ENCODE measurements at regions not wholly inside any gene's neighbourhood (a gene's known extent, or its start where the extent isn't known, plus 50 kb on each side); places are given as distances from the start of the nearest gene placed in this dataset.
"Not testable (repeated sequence)": the region's sequence is repeated elsewhere in the genome, so short reads cannot be mapped to it uniquely, and the experiment has no call there.

DNA sequence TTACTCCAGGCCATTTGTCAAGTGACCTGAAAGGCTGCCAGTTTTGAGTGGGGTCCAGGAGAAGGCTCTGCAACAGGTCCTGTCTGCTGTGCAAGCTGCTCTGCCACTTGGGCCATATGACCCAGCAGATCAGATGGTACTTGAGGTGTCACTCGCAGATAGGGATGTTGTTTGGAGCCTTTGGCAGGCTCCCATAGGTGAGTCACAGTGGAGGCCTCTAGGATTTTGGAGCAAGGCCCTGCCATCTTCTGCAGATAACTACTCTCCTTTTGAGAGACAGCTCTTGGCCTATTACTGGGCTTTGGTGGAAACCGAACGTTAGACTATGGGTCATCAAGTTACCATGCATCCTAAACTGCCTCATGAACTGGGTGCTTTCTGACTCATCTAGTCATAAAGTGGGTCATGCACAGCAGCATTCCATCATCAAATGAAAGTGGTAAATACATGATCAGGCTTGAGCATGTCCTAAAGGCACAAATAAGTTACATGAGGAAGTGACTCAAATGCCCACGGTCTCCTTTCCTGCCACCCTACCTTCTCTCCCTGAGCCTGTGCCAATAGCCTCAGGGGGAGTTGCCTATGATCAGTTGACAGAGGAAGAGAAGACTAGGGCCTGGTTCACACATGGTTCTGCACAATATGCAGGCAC, 87.0 kb upstream of the RANBP6 start:
- TF ChIP-seq ZNF274 (IDR thresholded peaks at IDR 0.05; ENCODE audit: low read depth, low read length); YY1 (IDR thresholded peaks at IDR 0.05; ENCODE audit: insufficient read depth, insufficient read length): not testable (repeated sequence)

Measured in NT2/D1 (cell line).